ENCODE measurements at regions not wholly inside any gene's neighbourhood (a gene's known extent, or its start where the extent isn't known, plus 50 kb on each side); places are given as distances from the start of the nearest gene placed in this dataset.

- H3K36me3 ChIP-seq: no peaks in the 10 kb centered on the region
- H3K9me3 ChIP-seq: no peaks in the 10 kb centered on the region
- no peaks in the 10 kb centered on the region for H3K27me3 ChIP-seq
- no peak overlapping the region for H3K4me3 ChIP-seq
- DNase-seq (ENCODE audit: low spot score in 2 of 2): no peak
- no peak overlapping the region for H3K27ac ChIP-seq
- TF ChIP-seq POLR2A (IDR thresholded peaks at IDR 0.05): no peak
- TF ChIP-seq POLR2AphosphoS5 (IDR thresholded peaks at IDR 0.05): no peak
- no peak for TF ChIP-seq CTCF (IDR thresholded peaks at IDR 0.05)
- no peaks in the 10 kb centered on the region for H3K4me1 ChIP-seq
- intact Hi-C loops (cut with DNase I; ENCODE audit: low total_unique reads): no loop called here
Observed at GRCh38 chr14:35231207-35231760, 60.9 kb upstream of the PSMA6 start.

DNA sequence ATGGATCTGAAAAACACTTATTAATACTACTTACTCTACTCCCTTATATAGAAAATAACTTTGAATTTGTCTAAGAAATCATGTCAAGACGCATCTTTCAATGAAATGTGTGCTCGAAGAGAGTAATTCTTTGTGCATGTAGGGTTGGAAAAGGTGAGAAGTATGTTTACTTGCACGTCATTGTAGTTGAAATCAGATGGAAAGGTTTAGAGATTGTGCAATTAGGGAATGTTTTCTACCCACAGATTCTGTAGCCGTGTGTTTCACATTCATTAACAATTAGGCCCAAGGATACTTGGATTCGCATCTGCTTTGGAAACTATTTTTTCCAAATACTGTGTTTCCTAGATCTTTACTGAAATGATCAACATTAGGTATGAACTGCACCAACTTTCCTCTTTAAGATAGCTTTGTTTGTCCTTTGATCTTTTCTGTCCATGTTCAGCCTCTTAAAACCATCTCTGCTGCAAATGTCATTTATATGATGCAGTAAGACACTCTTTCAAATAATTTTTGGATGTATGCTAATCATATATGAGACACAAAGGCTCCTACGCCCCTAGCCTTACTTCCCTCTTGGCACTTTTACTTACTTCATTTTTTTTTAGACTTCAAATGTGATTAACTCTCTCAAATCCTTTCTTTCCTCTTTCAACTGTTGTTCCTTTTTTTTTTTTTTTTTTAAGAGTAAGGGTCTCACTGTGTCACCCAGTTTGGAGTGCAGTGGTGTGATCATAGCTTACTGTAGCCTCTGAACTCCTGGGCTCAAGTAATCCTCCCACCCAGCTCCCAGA, 58.0 kb upstream of the PSMA6 start:
- no peaks in the 10 kb centered on the region for H3K4me1 ChIP-seq
- DNase-seq (ENCODE audit: low spot score in 2 of 2): no peak
- intact Hi-C loops (cut with DNase I; ENCODE audit: low total_unique reads): no loop called here
- TF ChIP-seq CTCF (IDR thresholded peaks at IDR 0.05): no peak
- no peak for TF ChIP-seq POLR2AphosphoS5 (IDR thresholded peaks at IDR 0.05)
- no peak for TF ChIP-seq POLR2A (IDR thresholded peaks at IDR 0.05)
- no peaks in the 10 kb centered on the region for H3K27me3 ChIP-seq
- H3K27ac ChIP-seq: no peak overlapping the region
- no peaks in the 10 kb centered on the region for H3K36me3 ChIP-seq
- H3K9me3 ChIP-seq: no peaks in the 10 kb centered on the region
- H3K4me3 ChIP-seq: no peak overlapping the region

DNA sequence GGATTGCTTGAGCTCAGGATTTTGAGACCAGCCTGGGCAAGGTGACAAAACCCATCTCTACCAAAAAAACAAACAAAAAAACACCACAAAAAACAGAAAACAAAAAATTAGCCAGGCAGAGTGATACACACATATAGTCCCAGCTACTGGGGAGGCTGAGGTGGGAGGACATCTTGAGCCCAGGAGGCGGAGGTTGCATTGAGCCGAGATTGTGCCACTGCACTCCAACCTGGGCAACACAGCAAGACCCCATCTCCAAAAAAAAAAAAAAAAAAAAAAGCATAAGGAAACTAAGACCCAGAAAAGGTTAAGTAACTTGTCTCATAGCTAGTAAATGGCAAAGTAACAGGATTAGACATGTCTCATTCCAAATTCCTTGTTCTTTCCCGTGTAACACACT, 56.3 kb upstream of the PSMA6 start:
- TF ChIP-seq POLR2A (IDR thresholded peaks at IDR 0.05): no peak
- TF ChIP-seq CTCF (IDR thresholded peaks at IDR 0.05): no peak
- TF ChIP-seq POLR2AphosphoS5 (IDR thresholded peaks at IDR 0.05): no peak
- H3K9me3 ChIP-seq: no peaks in the 10 kb centered on the region
- H3K27me3 ChIP-seq: no peaks in the 10 kb centered on the region
- intact Hi-C loops (cut with DNase I; ENCODE audit: low total_unique reads): no loop called here
- no peak overlapping the region for H3K27ac ChIP-seq
- no peaks in the 10 kb centered on the region for H3K4me1 ChIP-seq
- H3K36me3 ChIP-seq: no peaks in the 10 kb centered on the region
- no peak for DNase-seq (ENCODE audit: low spot score in 2 of 2)
- no peak overlapping the region for H3K4me3 ChIP-seq

DNA sequence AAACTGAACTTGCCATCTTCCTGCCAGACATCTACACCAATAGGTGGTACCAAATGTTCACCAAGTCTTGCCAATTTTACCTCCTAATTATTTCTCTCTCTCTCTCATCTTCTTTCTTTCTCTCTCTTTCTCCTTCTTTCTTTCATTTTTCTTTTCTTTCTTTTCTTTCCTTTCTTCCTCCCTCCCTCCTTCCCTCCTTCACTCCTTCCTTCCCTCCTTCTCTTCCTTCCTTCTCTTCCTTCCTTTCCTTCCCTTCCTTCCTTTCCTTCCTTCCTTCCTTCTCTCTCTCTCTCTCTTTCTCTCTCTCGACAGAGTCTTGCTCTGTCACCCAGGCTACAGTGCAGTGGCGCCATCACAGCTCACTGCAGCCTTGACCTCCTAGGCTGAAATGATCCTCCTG, 55.4 kb upstream of the PSMA6 start:
- no peaks in the 10 kb centered on the region for H3K9me3 ChIP-seq
- no peaks in the 10 kb centered on the region for H3K4me1 ChIP-seq
- intact Hi-C loops (cut with DNase I; ENCODE audit: low total_unique reads): no loop called here
- H3K27ac ChIP-seq: no peak overlapping the region
- no peak overlapping the region for H3K4me3 ChIP-seq
- DNase-seq (ENCODE audit: low spot score in 2 of 2): no peak
- no peak for TF ChIP-seq POLR2AphosphoS5 (IDR thresholded peaks at IDR 0.05)
- no peak for TF ChIP-seq POLR2A (IDR thresholded peaks at IDR 0.05)
- no peak for TF ChIP-seq CTCF (IDR thresholded peaks at IDR 0.05)
- no peaks in the 10 kb centered on the region for H3K27me3 ChIP-seq
- H3K36me3 ChIP-seq: no peaks in the 10 kb centered on the region

DNA sequence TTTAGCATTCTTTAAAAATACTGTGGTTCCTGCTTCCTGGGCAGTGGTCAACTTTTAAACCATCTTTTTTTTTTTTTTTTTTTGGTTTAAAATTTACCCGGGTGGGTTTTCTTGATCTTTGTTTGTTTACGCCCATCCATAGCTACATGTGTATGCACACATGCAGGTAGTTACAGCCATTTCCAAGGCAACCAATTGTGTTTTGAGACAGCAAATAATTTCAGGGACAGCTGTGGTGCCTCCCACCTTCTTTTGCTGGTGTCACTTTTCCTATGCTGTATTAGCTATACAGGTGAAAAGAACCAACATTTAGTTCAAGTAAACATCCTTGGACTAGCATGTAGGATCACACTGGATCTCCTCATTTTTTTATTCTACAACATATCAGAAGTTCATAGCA, 52.0 kb upstream of the PSMA6 start:
- DNase-seq (ENCODE audit: low spot score in 2 of 2): no peak
- no peaks in the 10 kb centered on the region for H3K27me3 ChIP-seq
- no peak overlapping the region for H3K27ac ChIP-seq
- no peaks in the 10 kb centered on the region for H3K9me3 ChIP-seq
- H3K36me3 ChIP-seq: no peaks in the 10 kb centered on the region
- intact Hi-C loops (cut with DNase I; ENCODE audit: low total_unique reads): no loop called here
- H3K4me1 ChIP-seq: no peaks in the 10 kb centered on the region
- TF ChIP-seq POLR2AphosphoS5 (IDR thresholded peaks at IDR 0.05): no peak
- TF ChIP-seq CTCF (IDR thresholded peaks at IDR 0.05): no peak
- TF ChIP-seq POLR2A (IDR thresholded peaks at IDR 0.05): no peak
- H3K4me3 ChIP-seq: no peak overlapping the region

Data from breast epithelium (tissue), 4 donors.